ENCODE measurements at regions not wholly inside any gene's neighbourhood (a gene's known extent, or its start where the extent isn't known, plus 50 kb on each side); places are given as distances from the start of the nearest gene placed in this dataset.

DNA sequence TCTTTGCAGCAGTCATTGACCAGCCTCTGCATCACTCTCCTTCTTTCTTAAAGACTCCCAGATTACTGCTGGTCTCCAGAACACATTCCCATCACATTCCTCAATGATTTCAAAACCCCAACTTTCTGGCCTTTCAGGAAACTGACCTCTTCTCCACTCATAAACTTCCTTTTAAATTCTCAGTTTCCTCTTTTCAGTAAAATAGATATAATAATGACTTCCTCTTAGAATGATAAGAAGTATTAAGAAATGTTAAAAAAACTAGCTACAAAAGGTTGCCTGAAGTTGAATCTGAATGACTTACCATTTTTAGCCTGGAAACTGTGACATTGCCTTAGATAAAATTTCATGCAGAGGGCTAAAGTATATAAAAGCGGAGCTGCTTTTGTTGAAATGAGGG is 239.3 kb downstream of the OGFRL1 start:
- TF ChIP-seq FOXP2 (optimal IDR thresholded peaks at IDR 0.05; ENCODE audit: borderline replicate concordance, extremely low read depth, extremely low read length, insufficient read depth): no peak
- TF ChIP-seq POLR2AphosphoS5 (IDR thresholded peaks at IDR 0.05; ENCODE audit: low read depth, low read length): no peak
- TF ChIP-seq, protein P1, sequence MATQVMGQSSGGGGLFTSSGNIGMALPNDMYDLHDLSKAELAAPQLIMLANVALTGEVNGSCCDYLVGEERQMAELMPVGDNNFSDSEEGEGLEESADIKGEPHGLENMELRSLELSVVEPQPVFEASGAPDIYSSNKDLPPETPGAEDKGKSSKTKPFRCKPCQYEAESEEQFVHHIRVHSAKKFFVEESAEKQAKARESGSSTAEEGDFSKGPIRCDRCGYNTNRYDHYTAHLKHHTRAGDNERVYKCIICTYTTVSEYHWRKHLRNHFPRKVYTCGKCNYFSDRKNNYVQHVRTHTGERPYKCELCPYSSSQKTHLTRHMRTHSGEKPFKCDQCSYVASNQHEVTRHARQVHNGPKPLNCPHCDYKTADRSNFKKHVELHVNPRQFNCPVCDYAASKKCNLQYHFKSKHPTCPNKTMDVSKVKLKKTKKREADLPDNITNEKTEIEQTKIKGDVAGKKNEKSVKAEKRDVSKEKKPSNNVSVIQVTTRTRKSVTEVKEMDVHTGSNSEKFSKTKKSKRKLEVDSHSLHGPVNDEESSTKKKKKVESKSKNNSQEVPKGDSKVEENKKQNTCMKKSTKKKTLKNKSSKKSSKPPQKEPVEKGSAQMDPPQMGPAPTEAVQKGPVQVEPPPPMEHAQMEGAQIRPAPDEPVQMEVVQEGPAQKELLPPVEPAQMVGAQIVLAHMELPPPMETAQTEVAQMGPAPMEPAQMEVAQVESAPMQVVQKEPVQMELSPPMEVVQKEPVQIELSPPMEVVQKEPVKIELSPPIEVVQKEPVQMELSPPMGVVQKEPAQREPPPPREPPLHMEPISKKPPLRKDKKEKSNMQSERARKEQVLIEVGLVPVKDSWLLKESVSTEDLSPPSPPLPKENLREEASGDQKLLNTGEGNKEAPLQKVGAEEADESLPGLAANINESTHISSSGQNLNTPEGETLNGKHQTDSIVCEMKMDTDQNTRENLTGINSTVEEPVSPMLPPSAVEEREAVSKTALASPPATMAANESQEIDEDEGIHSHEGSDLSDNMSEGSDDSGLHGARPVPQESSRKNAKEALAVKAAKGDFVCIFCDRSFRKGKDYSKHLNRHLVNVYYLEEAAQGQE (IDR thresholded peaks at IDR 0.05; ENCODE audit: insufficient read depth in 1 of 2, low read depth in 2 of 2, low read length in 2 of 2): no peak
- TF ChIP-seq TAF1 (IDR thresholded peaks at IDR 0.05; ENCODE audit: borderline replicate concordance, insufficient read depth, low read length): no peak
- TF ChIP-seq SIN3A (IDR thresholded peaks at IDR 0.05; ENCODE audit: borderline replicate concordance, insufficient read depth, low read length): no peak

DNA sequence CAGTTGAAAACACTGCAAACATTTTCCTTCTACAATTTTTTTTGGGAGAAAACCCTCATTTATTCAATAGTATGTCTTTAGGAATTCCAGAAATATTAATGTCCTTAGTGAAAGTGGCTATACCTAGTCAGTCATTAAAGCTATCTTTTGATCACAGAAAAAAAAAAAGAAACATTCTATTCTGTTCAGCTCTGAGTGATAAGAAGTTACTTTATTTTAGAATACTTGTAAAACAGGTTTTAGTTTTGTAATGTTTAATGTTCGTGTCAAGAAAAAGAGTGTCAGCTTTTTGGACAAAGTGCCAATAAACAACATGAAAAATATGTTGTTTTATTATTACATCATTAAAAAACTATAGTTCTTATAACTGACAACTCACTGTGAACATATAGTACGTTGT is 240.4 kb downstream of the OGFRL1 start:
- TF ChIP-seq, protein P1 (IDR thresholded peaks at IDR 0.05; ENCODE audit: insufficient read depth in 1 of 2, low read depth in 2 of 2, low read length in 2 of 2): no peak
- TF ChIP-seq POLR2AphosphoS5 (IDR thresholded peaks at IDR 0.05; ENCODE audit: low read depth, low read length): no peak
- TF ChIP-seq TAF1 (IDR thresholded peaks at IDR 0.05; ENCODE audit: borderline replicate concordance, insufficient read depth, low read length): no peak
- TF ChIP-seq SIN3A (IDR thresholded peaks at IDR 0.05; ENCODE audit: borderline replicate concordance, insufficient read depth, low read length): no peak
- TF ChIP-seq FOXP2 (optimal IDR thresholded peaks at IDR 0.05; ENCODE audit: borderline replicate concordance, extremely low read depth, extremely low read length, insufficient read depth): no peak

DNA sequence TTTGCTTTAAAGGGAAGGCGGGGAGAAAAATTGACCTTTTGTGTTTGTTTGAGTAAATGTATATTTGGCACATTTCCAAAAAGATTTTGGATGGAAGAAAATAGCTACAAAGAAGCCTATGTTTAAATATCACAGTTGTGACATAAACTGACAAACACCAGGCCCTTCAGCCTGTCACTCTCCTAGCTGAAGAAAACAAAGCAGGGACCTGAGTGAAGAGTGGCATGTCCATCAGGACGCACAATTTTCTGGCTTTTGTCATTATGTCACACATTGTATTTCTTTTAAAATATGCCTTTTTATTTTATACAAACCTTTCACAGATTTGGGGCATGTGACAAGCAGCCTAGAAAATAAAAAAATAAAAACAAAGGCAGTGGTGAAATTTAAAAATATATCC is 241.2 kb downstream of the OGFRL1 start:
- TF ChIP-seq TAF1 (IDR thresholded peaks at IDR 0.05; ENCODE audit: borderline replicate concordance, insufficient read depth, low read length): no peak
- TF ChIP-seq, protein P1 (IDR thresholded peaks at IDR 0.05; ENCODE audit: insufficient read depth in 1 of 2, low read depth in 2 of 2, low read length in 2 of 2): no peak
- no peak for TF ChIP-seq FOXP2 (optimal IDR thresholded peaks at IDR 0.05; ENCODE audit: borderline replicate concordance, extremely low read depth, extremely low read length, insufficient read depth)

DNA sequence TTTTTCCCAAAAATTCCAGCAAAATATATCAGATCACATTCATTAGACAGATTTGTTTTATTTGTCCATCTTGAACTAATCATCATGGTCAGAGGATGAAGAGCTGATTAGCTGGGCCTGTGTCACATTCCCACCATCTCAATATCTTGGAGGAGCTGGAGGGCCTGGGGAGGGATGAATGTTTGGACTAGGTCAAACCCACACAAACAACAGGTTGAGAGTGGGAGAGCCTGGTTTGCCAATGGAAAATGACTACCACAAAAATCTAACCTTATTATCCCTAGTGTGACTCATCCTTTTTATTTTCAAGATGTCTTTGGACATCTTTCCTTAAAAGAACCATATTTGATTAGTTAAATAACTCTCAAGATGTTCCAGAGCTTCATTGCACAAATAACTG is 242.4 kb downstream of the OGFRL1 start:
- TF ChIP-seq FOXP2 (optimal IDR thresholded peaks at IDR 0.05; ENCODE audit: borderline replicate concordance, extremely low read depth, extremely low read length, insufficient read depth): no peak
- no peak for TF ChIP-seq SIN3A (IDR thresholded peaks at IDR 0.05; ENCODE audit: borderline replicate concordance, insufficient read depth, low read length)
- no peak for TF ChIP-seq POLR2AphosphoS5 (IDR thresholded peaks at IDR 0.05; ENCODE audit: low read depth, low read length)
- TF ChIP-seq, protein P1 (IDR thresholded peaks at IDR 0.05; ENCODE audit: insufficient read depth in 1 of 2, low read depth in 2 of 2, low read length in 2 of 2): no peak
- no peak for TF ChIP-seq TAF1 (IDR thresholded peaks at IDR 0.05; ENCODE audit: borderline replicate concordance, insufficient read depth, low read length)

DNA sequence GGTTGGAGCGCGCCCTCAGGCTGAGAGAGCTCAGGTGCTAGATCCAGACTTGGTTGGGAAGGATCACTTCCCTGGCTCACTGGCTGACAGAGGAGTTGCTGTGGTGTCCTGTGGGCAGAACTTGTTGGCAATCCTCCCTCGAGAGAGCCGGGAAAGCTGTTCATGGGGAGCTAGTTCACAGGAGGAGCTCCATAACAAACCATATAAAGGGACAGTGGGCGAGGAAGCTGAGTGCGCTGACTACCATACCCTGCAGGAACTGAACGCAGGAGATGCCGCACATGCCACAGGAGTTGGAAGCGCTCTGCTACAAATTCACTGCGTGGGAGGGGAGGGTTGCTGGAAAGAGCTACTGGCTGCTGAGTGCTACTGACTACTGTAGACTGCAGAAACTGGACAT is 243.2 kb downstream of the OGFRL1 start:
- TF ChIP-seq SIN3A (IDR thresholded peaks at IDR 0.05; ENCODE audit: borderline replicate concordance, insufficient read depth, low read length) (no peak), TAF1 (IDR thresholded peaks at IDR 0.05; ENCODE audit: borderline replicate concordance, insufficient read depth, low read length) (no peak), POLR2AphosphoS5 (IDR thresholded peaks at IDR 0.05; ENCODE audit: low read depth, low read length) (no peak), FOXP2 (optimal IDR thresholded peaks at IDR 0.05; ENCODE audit: borderline replicate concordance, extremely low read depth, extremely low read length, insufficient read depth) (no peak)
- TF ChIP-seq, protein P1 (IDR thresholded peaks at IDR 0.05; ENCODE audit: insufficient read depth in 1 of 2, low read depth in 2 of 2, low read length in 2 of 2): no peak

Data from PFSK-1 (cell line).